ENCODE measurements at regions not wholly inside any gene's neighbourhood (a gene's known extent, or its start where the extent isn't known, plus 50 kb on each side); places are given as distances from the start of the nearest gene placed in this dataset.

DNA sequence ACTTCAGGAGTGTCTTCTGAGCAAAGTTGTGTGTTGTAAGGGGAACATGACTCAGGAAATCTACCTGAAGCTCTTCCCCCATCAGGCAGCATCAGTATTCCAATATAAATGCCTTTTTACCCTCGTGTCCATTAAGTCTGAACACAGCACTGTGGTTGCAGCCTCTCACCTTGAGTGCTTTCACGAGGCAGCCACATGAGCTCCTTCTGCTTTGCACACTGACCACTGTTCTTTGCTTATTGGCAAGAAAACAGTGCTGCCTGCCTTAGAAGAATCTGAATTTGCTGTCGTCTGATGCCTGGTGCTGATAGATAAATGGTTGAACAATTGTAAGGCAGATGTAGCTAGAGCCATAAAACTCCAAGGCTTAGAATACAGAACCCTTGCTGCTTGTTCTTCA is 139.6 kb upstream of the WDR1 start:
- H3K36me3 ChIP-seq (ENCODE audit: control insufficient read depth, insufficient read depth, low read length), result no peaks in the 10 kb centered on the region
- H3K27ac Mint-ChIP-seq (ENCODE audit: unreplicated experiment), result no peak overlapping the region
- H3K36me3 Mint-ChIP-seq (ENCODE audit: insufficient read depth, unreplicated experiment), result no peaks in the 10 kb centered on the region
- no peak overlapping the region for H3K4me3 ChIP-seq (ENCODE audit: low read depth, low read length)
- H3K9me3 Mint-ChIP-seq (ENCODE audit: unreplicated experiment), result peaks cover 8% of the 10 kb centered on the region
- DNase-seq, result no peak
- no peaks in the 10 kb centered on the region for H3K4me1 ChIP-seq
- H3K27me3 Mint-ChIP-seq (ENCODE audit: insufficient read depth, unreplicated experiment), result no peaks in the 10 kb centered on the region
- BruUV-seq (replicated peaks), result no TSS peak
- intact Hi-C loops (cut with micrococcal nuclease; ENCODE audit: unreplicated experiment), result no loop called here
- POLR2A ChIA-PET, result no interaction called here
- H3K4me1 Mint-ChIP-seq (ENCODE audit: low read depth, unreplicated experiment), result no peaks in the 10 kb centered on the region
- no peaks in the 10 kb centered on the region for H3K27me3 ChIP-seq (replicated peaks; ENCODE audit: control insufficient read depth, insufficient read depth, low read length)
- H3K9me3 ChIP-seq, result no peaks in the 10 kb centered on the region
- CTCF ChIA-PET, result no interaction called here
- H3K4me3 Mint-ChIP-seq (ENCODE audit: unreplicated experiment), result no peak overlapping the region
- no peak for TF ChIP-seq CTCF (IDR thresholded peaks at IDR 0.05; ENCODE audit: insufficient read depth in 1 of 2, low read depth in 1 of 2, low read length in 1 of 2, severe bottlenecking in 1 of 2, unreplicated experiment in 1 of 2)

GRCh38 chr4:10253765-10254164 is 137.2 kb upstream of the WDR1 start:
- H3K36me3 ChIP-seq (ENCODE audit: control insufficient read depth, insufficient read depth, low read length), result no peaks in the 10 kb centered on the region
- no peaks in the 10 kb centered on the region for H3K27me3 ChIP-seq (replicated peaks; ENCODE audit: control insufficient read depth, insufficient read depth, low read length)
- Mint-ChIP-seq H3K4me3 (ENCODE audit: unreplicated experiment) (no peak overlapping the region), H3K4me1 (ENCODE audit: low read depth, unreplicated experiment) (no peaks in the 10 kb centered on the region), H3K27ac (ENCODE audit: unreplicated experiment) (no peak overlapping the region), H3K9me3 (ENCODE audit: unreplicated experiment) (peaks cover 14% of the 10 kb centered on the region), H3K36me3 (ENCODE audit: insufficient read depth, unreplicated experiment) (no peaks in the 10 kb centered on the region), H3K27me3 (ENCODE audit: insufficient read depth, unreplicated experiment) (peaks cover 3% of the 10 kb centered on the region)
- intact Hi-C loops (cut with micrococcal nuclease; ENCODE audit: unreplicated experiment), result no loop called here
- POLR2A ChIA-PET, result no interaction called here
- H3K4me1 ChIP-seq, result no peaks in the 10 kb centered on the region
- TF ChIP-seq CTCF (IDR thresholded peaks at IDR 0.05; ENCODE audit: insufficient read depth in 1 of 2, low read depth in 1 of 2, low read length in 1 of 2, severe bottlenecking in 1 of 2, unreplicated experiment in 1 of 2), result no peak
- no peak for DNase-seq
- H3K9me3 ChIP-seq, result no peaks in the 10 kb centered on the region
- H3K4me3 ChIP-seq (ENCODE audit: low read depth, low read length), result no peak overlapping the region
- no TSS peak for BruUV-seq (replicated peaks)
- CTCF ChIA-PET, result no interaction called here

GRCh38 chr4:10245751-10246150 is 129.2 kb upstream of the WDR1 start:
- no peak for TF ChIP-seq CTCF (IDR thresholded peaks at IDR 0.05; ENCODE audit: insufficient read depth in 1 of 2, low read depth in 1 of 2, low read length in 1 of 2, severe bottlenecking in 1 of 2, unreplicated experiment in 1 of 2)
- Histone ChIP-seq H3K9me3 (no peaks in the 10 kb centered on the region), H3K27me3 (replicated peaks; ENCODE audit: control insufficient read depth, insufficient read depth, low read length) (no peaks in the 10 kb centered on the region), H3K4me1 (no peaks in the 10 kb centered on the region), H3K4me3 (ENCODE audit: low read depth, low read length) (no peak overlapping the region), H3K36me3 (ENCODE audit: control insufficient read depth, insufficient read depth, low read length) (no peaks in the 10 kb centered on the region)
- H3K36me3 Mint-ChIP-seq (ENCODE audit: insufficient read depth, unreplicated experiment), result no peaks in the 10 kb centered on the region
- peaks cover 1% of the 10 kb centered on the region for H3K9me3 Mint-ChIP-seq (ENCODE audit: unreplicated experiment)
- POLR2A ChIA-PET, result no interaction called here
- H3K4me1 Mint-ChIP-seq (ENCODE audit: low read depth, unreplicated experiment), result no peaks in the 10 kb centered on the region
- intact Hi-C loops (cut with micrococcal nuclease; ENCODE audit: unreplicated experiment), result no loop called here
- CTCF ChIA-PET, result no interaction called here
- H3K27ac Mint-ChIP-seq (ENCODE audit: unreplicated experiment), result no peak overlapping the region
- H3K4me3 Mint-ChIP-seq (ENCODE audit: unreplicated experiment), result no peak overlapping the region
- peaks cover 3% of the 10 kb centered on the region for H3K27me3 Mint-ChIP-seq (ENCODE audit: insufficient read depth, unreplicated experiment)
- BruUV-seq (replicated peaks), result no TSS peak
- no peak for DNase-seq

Data from Caco-2 (cell line).